CD14-positive monocyte (primary cell): ENCODE measurements at regions not wholly inside any gene's neighbourhood (a gene's known extent, or its start where the extent isn't known, plus 50 kb on each side); places are given as distances from the start of the nearest gene placed in this dataset.
"Not testable (repeated sequence)": the region's sequence is repeated elsewhere in the genome, so short reads cannot be mapped to it uniquely, and the experiment has no call there.

Experiments used
- DNase-seq, 3 donors: peaks; one replicate each; pipeline ENCODE4 v3.0.0-alpha.2; 2011 to 2022
- H2AFZ ChIP-seq: 2 replicates; pipeline ENCODE4 v1.6.0; 2012; ENCODE audit warnings: mild to moderate bottlenecking, low read depth, low read length, inconsistent platforms; ENCODE audit not compliant: insufficient read depth, poor library complexity, severe bottlenecking
- H3K27ac ChIP-seq, 2 donors: 1 replicate in 1 of 2; 2 replicates in 1 of 2; pipeline ENCODE4 v1.5.1; 2012 to 2013; ENCODE audit warnings: low read length in 2 of 2, control low read depth in 1 of 2, inconsistent platforms in 1 of 2, low read depth in 1 of 2, mild to moderate bottlenecking in 1 of 2
- H3K27me3 ChIP-seq, 2 donors: one replicate each; pipeline versions ENCODE4 v1.6.0 to v1.6.1; 2011 to 2013; ENCODE audit warnings: low read length in 2 of 2; ENCODE audit not compliant: control insufficient read depth in 2 of 2, insufficient read depth in 2 of 2
- H3K36me3 ChIP-seq, 2 donors: replicated peaks in 1 of 2; 1 replicate in 1 of 2; 2 replicates in 1 of 2; pipeline versions ENCODE4 v1.5.1 to v1.6.1; 2012 to 2013; ENCODE audit warnings: low read length in 2 of 2, control low read depth in 1 of 2, inconsistent platforms in 1 of 2, mild to moderate bottlenecking in 1 of 2; ENCODE audit not compliant: insufficient read depth in 2 of 2, control insufficient read depth in 1 of 2
- H3K4me1 ChIP-seq, 2 donors: 1 replicate in 1 of 2; 2 replicates in 1 of 2; pipeline versions ENCODE4 v1.5.1 to v1.6.1; 2012 to 2013; ENCODE audit warnings: low read length in 2 of 2, control low read depth in 1 of 2, inconsistent platforms in 1 of 2, mild to moderate bottlenecking in 1 of 2, moderate library complexity in 1 of 2; ENCODE audit not compliant: insufficient read depth in 2 of 2, control insufficient read depth in 1 of 2
- H3K4me2 ChIP-seq: replicated peaks from 2 replicates; pipeline ENCODE3; 2012; ENCODE audit warnings: low read length, moderate library complexity, mild to moderate bottlenecking; ENCODE audit not compliant: poor library complexity, severe bottlenecking; ENCODE audit errors: extremely low read depth
- H3K4me3 ChIP-seq, 3 experiments: fragments of 200-600 bp in 1 of 3; sonication (generic) in 1 of 3; replicated peaks in 1 of 3; 1 replicate in 2 of 3; 2 replicates in 1 of 3; pipeline ENCODE4 v1.5.1; 2011 to 2013; ENCODE audit warnings: low read length in 3 of 3, mild to moderate bottlenecking in 3 of 3, control low read depth in 2 of 3, low read depth in 2 of 3, inconsistent platforms in 1 of 3, moderate library complexity in 1 of 3
- H3K79me2 ChIP-seq: 2 replicates; pipeline ENCODE4 v1.6.0; 2012; ENCODE audit warnings: mild to moderate bottlenecking, control low read depth, inconsistent platforms, low read length, moderate library complexity; ENCODE audit not compliant: insufficient read depth
- H3K9ac ChIP-seq: 2 replicates; pipeline ENCODE4 v1.6.0; 2017; ENCODE audit warnings: low read length, mild to moderate bottlenecking; ENCODE audit not compliant: insufficient read depth, poor library complexity, severe bottlenecking
- H3K9me3 ChIP-seq, 2 donors: replicated peaks in 1 of 2; 1 replicate in 1 of 2; 2 replicates in 1 of 2; pipeline versions ENCODE4 v1.5.1 to v1.6.1; 2012 to 2013; ENCODE audit warnings: low read length in 2 of 2, control low read depth in 1 of 2; ENCODE audit not compliant: control insufficient read depth in 1 of 2, insufficient read depth in 1 of 2
- H4K20me1 ChIP-seq: 2 replicates; pipeline ENCODE4 v1.6.0; 2012; ENCODE audit warnings: mild to moderate bottlenecking, low read length, control low read depth, moderate library complexity; ENCODE audit not compliant: insufficient read depth
- H3K27ac Mint-ChIP-seq, 7 donors: one replicate each; pipeline ENCODE4 v1.8.0; 2020; ENCODE audit warnings: mild to moderate bottlenecking in 7 of 7, mixed read lengths in 7 of 7, moderate library complexity in 6 of 7, inconsistent platforms in 2 of 7
- H3K27me3 Mint-ChIP-seq, 3 donors: one replicate each; pipeline ENCODE4 v1.8.0; 2021 to 2022; ENCODE audit warnings: low read depth in 3 of 3, mild to moderate bottlenecking in 3 of 3, mixed read lengths in 3 of 3, moderate library complexity in 3 of 3, inconsistent platforms in 1 of 3
- H3K36me3 Mint-ChIP-seq, 2 donors: one replicate each; pipeline ENCODE4 v1.8.0; 2020; ENCODE audit warnings: mixed read lengths in 2 of 2, inconsistent platforms in 1 of 2, mild to moderate bottlenecking in 1 of 2
- H3K4me1 Mint-ChIP-seq: one replicate; pipeline ENCODE4 v1.8.0; 2020; ENCODE audit warnings: mild to moderate bottlenecking, mixed read lengths
- H3K4me3 Mint-ChIP-seq, 2 donors: one replicate each; pipeline ENCODE4 v1.8.0; 2020; ENCODE audit warnings: mild to moderate bottlenecking in 2 of 2, mixed read lengths in 2 of 2, moderate library complexity in 1 of 2
- H3K9me3 Mint-ChIP-seq, 7 donors: one replicate each; pipeline ENCODE4 v1.8.0; 2020 to 2022; ENCODE audit warnings: mixed read lengths in 7 of 7, mild to moderate bottlenecking in 6 of 7, moderate library complexity in 6 of 7, inconsistent platforms in 2 of 7
- CTCF ChIP-seq: fragments of 200-600 bp; IDR thresholded peaks from one replicate; pipeline ENCODE4 v1.8.0; 2022; ENCODE audit warnings: antibody characterized with exemption, mild to moderate bottlenecking
- WGBS: methylation state at CpG from one replicate; pipeline ENCODE4 v1.1.5; 2013; ENCODE audit warnings: missing lambda C conversion rate; ENCODE audit not compliant: insufficient coverage; 5-methylcytosine and 5-hydroxymethylcytosine counted together
- intact Hi-C, 2 donors: fragments of 100-400 bp; cut with micrococcal nuclease; formaldehyde crosslinking; loops; one replicate each; pipeline versions ENCODE4 v1.15.0 to v1.15.1; 2023

GRCh38 chr3:88882121-88882520, 225.3 kb upstream of the EPHA3 start:
- Histone ChIP-seq H3K27me3 (no peaks in the 10 kb centered on the region), H3K4me1 (no peaks in the 10 kb centered on the region), H3K36me3 (no peaks in the 10 kb centered on the region), H3K4me2 (no peak overlapping the region), H3K79me2 (no peaks in the 10 kb centered on the region), H4K20me1 (no peaks in the 10 kb centered on the region), H3K9me3 (peaks cover 0 to 10% of the 10 kb centered on the region in 2 donors), H3K27ac (no peak overlapping the region), H2AFZ (no peak overlapping the region), H3K9ac (no peak overlapping the region), H3K4me3 (no peak overlapping the region)
- Mint-ChIP-seq H3K4me1 (no peaks in the 10 kb centered on the region), H3K36me3 (no peaks in the 10 kb centered on the region), H3K27me3 (no peaks in the 10 kb centered on the region), H3K9me3 (peaks cover 2 to 14% (median 9%) of the 10 kb centered on the region in 7 donors), H3K27ac (no peak overlapping the region), H3K4me3 (no peak overlapping the region)
- TF ChIP-seq CTCF: no peak
- no peak for DNase-seq
- no CpG with 5 or more reads among the region's 2 CpGs for WGBS
- intact Hi-C loops: no loop called here

- peaks cover 6 to 10% of the 10 kb centered on the region in 2 donors for H3K9me3 ChIP-seq
- H3K4me1 ChIP-seq, H3K36me3 ChIP-seq, H3K4me3 Mint-ChIP-seq, intact Hi-C loops, H2AFZ ChIP-seq, DNase-seq, H3K27ac Mint-ChIP-seq, H3K9ac ChIP-seq, H4K20me1 ChIP-seq, H3K4me2 ChIP-seq, H3K4me3 ChIP-seq, H3K36me3 Mint-ChIP-seq, H3K27me3 ChIP-seq, H3K79me2 ChIP-seq, H3K27ac ChIP-seq, H3K27me3 Mint-ChIP-seq, H3K4me1 Mint-ChIP-seq: not testable (repeated sequence)
- WGBS: 94% methylated on average over 12 of the region's 12 CpGs
- H3K9me3 Mint-ChIP-seq: peaks cover 0 to 18% (median 11%) of the 10 kb centered on the region in 7 donors
Measured at GRCh38 chr3:88886624-88887023, 220.8 kb upstream of the EPHA3 start.
